D721Med (cell line): ENCODE measurements at regions not wholly inside any gene's neighbourhood (a gene's known extent, or its start where the extent isn't known, plus 50 kb on each side); places are given as distances from the start of the nearest gene placed in this dataset.

Source experiments
- DNase-seq: peaks from one replicate; pipeline ENCODE4 v3.0.0; 2011; ENCODE audit warnings: low spot score; ENCODE audit not compliant: insufficient read length
- FAIRE-seq: peaks from 2 replicates; lab custom pipeline; 2011; peaks lifted over from hg19 to GRCh38; lab: Jason Lieb, UNC
- TF ChIP-seq, protein P1 (sequence below): IDR thresholded peaks from 2 replicates; pipeline ENCODE4 v1.5.1; 2012; ENCODE audit warnings: mild to moderate bottlenecking, control low read depth; ENCODE audit not compliant: insufficient read depth; ENCODE audit errors: missing control alignments

DNA sequence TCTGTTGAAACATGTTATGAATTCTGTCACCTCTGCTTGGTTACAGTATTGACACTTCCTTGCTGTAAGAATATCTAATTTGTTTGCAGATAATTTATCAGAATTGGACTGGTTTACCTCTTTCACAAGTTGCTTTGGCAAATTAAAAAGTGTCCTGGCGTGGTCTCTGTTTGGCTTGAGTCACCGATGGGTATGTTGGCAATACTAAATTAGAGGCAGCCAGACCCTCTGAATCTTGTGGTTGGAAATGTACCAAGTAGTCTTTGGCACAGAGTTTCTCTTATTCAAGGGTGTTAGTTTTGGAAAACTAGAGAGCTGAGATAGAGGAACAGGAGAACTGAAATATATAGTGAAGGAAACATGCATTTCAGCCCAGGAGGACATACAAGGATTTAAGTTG is 521.1 kb upstream of the MGAT4C start:
- FAIRE-seq (no peak), DNase-seq (no peak)
- TF ChIP-seq, protein P1, sequence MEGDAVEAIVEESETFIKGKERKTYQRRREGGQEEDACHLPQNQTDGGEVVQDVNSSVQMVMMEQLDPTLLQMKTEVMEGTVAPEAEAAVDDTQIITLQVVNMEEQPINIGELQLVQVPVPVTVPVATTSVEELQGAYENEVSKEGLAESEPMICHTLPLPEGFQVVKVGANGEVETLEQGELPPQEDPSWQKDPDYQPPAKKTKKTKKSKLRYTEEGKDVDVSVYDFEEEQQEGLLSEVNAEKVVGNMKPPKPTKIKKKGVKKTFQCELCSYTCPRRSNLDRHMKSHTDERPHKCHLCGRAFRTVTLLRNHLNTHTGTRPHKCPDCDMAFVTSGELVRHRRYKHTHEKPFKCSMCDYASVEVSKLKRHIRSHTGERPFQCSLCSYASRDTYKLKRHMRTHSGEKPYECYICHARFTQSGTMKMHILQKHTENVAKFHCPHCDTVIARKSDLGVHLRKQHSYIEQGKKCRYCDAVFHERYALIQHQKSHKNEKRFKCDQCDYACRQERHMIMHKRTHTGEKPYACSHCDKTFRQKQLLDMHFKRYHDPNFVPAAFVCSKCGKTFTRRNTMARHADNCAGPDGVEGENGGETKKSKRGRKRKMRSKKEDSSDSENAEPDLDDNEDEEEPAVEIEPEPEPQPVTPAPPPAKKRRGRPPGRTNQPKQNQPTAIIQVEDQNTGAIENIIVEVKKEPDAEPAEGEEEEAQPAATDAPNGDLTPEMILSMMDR: no peak

DNA sequence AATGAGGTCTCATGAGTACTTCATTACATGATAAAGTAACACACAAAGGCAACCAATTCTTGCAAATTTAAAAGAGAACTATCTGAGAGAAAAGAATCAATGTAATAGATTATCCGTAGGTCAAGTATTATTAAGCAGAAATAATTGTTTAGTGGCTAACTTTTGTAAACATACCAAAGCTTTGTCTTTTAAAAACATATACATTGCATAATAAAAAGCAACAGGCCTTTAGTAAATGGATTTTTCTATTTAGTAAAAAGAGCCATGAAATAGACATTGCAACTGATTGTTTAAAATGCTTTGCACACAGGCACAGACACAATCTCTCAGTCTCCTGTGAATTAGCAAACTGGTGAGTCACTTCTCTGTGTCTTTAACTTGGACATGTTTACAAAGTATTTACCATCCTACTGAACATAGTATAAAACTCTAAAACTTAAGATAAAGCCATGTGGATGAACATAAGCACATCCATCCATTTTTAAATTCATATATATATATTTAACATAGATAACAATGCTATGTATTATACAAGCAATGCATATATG is 518.7 kb upstream of the MGAT4C start:
- TF ChIP-seq, protein P1: no peak
- DNase-seq: no peak
- no peak for FAIRE-seq

DNA sequence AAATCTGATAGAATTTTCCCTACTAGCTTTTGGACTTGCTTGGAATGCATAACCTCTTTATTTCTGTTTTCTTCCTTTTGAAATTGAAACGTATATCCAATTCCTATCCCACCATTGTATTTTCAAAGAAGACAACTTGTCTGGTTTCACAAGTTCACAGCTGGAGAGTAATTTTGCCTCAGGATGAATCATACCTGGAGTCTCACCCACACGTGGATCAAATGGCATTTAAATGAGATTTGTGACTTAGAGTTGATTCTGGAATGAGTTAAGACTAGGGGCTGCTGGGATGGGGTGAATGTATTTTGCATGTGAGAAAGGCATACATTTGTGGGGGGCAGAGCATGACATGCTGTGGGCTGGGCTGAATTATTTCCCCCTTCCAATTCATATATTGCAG is 516.5 kb upstream of the MGAT4C start:
- DNase-seq (no peak), FAIRE-seq (no peak)
- TF ChIP-seq, protein P1: no peak

DNA sequence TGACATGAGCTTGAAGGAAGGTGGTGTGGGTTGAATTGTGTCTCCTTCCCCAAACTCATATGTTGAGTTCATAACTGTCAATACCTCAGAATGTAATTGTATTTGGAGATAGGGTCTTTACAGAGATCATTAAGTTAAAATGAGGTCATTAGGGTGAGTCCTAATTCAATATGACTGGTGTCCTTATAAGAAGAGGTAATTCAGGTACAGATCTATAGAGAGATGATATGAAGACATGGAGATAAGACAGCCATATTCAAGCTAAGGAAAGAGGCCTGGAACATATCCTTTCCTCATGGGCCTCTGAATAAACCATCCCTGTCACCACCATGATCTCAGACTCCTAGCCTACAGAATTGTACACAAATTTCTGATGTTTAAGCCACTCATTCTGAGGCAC is 514.7 kb upstream of the MGAT4C start:
- FAIRE-seq: no peak
- no peak for DNase-seq
- TF ChIP-seq, protein P1: no peak

DNA sequence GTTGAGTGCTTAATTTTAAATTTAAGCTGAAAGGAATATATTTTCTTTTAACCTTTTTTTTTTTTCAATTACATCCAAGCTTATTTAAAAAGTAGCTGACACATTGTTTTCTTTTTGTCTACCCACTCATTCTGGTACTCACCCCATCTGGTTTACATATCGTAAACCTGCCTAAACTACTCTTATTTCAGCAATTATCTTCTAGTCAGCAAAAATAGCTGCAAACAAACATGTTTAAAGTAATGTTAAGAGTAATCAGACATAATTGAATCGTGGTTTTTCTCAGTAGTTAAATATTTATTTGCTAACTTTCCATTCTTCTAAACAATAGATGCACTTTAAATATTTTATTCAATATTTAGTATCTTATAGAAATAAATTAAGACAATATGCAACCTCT is 492.7 kb upstream of the MGAT4C start:
- DNase-seq (no peak), FAIRE-seq (no peak)
- TF ChIP-seq, protein P1: no peak

DNA sequence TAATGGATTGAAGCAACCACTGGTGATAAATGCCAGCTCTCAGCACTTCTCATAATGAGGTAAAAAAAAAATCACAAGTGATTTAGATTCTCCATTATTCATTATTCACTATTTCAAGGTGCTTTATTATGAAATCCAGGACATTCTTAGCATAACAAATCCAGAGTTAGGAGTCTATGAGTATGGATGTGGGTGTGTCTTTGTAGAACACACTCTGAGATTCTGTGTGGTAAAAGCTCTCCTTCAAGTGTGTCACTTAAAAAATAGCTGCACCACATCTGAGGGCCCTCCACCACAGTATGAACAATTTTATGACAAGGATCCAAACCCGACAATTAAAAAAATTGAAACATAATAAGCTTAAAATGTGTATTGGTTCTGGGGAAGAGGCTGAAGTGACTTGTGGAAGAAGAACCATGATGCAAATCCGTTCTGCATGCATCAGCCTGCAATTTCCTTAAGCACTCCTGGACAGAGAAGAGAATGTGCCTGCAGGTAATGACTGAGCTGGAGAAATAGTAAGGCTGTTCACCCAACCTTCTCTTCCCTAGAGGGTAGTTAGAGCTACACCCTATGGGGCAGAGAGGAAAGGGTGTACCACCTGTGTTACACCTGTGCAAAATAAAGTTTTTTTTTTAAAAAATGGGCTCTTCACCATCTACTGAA is 488.5 kb upstream of the MGAT4C start:
- no peak for DNase-seq
- TF ChIP-seq, protein P1: no peak
- FAIRE-seq: no peak

DNA sequence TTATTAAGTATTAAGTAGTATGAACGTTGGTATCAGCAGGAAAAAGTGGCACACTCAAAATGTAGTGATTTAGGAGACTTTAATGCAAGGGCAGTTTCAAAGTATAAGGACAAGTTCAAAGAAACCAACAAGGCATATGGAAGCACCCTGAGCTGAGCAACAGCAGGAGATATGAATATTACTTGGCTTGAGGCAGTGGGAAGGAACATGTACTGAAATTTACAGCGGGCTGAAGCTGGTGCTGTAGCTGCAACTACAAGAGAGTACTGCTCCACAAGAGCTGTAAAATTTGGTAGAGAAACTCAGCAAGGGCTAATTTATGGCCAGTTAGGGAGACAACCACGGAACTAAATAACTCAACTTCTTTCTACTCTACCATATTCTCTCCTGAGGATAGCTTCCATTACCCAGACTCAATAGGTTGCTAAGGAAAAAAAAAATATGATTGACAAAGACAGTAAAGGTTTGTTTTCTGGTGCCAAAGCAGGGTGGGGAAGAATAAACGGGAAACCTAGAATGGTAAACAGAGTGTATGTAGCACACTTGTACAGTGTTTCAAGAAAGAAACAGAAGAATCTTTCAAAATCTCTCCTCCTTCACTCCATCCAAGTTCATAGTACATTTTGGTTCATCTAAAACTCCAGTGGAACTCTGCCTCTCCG is 487.8 kb upstream of the MGAT4C start:
- DNase-seq: no peak
- no peak for FAIRE-seq

More for the DNA sequence above, 487.8 kb upstream of the MGAT4C start:
- TF ChIP-seq, protein P1: no peak
